NCI-H226 (cell line): ENCODE measurements at regions not wholly inside any gene's neighbourhood (a gene's known extent, or its start where the extent isn't known, plus 50 kb on each side); places are given as distances from the start of the nearest gene placed in this dataset.

Experiments used
- DNase-seq: peaks from one replicate; pipeline ENCODE4 v3.0.0-alpha.2; 2015

GRCh38 chr6:147674794-147675193, 166.3 kb downstream of the SAMD5 start:
- DNase-seq: no peak

GRCh38 chr6:147675281-147675680, 166.8 kb downstream of the SAMD5 start:
- DNase-seq: no peak

GRCh38 chr6:147676495-147677199, 168.2 kb downstream of the SAMD5 start:
- DNase-seq: no peak

GRCh38 chr6:147677647-147678046, 169.2 kb downstream of the SAMD5 start:
- no peak for DNase-seq

- DNase-seq: no peak
Observed at GRCh38 chr6:147678253-147678652, 169.8 kb downstream of the SAMD5 start.

GRCh38 chr6:147684906-147685305, 176.4 kb downstream of the SAMD5 start:
- no peak for DNase-seq

- DNase-seq: peak; percentile 16
Observed at GRCh38 chr6:147689398-147689797, 180.9 kb downstream of the SAMD5 start.

GRCh38 chr6:147691446-147691845, 183.0 kb downstream of the SAMD5 start:
- no peak for DNase-seq

GRCh38 chr6:147693181-147693580, 184.7 kb downstream of the SAMD5 start:
- DNase-seq: no peak

GRCh38 chr6:147694556-147694955, 186.1 kb downstream of the SAMD5 start:
- peak; percentile 58 for DNase-seq

GRCh38 chr6:147695819-147696218, 187.3 kb downstream of the SAMD5 start:
- DNase-seq: peak; percentile 59

GRCh38 chr6:147699140-147699539, 190.7 kb downstream of the SAMD5 start:
- no peak for DNase-seq

GRCh38 chr6:147699637-147700036, 191.1 kb downstream of the SAMD5 start:
- peak; percentile 67 for DNase-seq

- no peak for DNase-seq
Observed at GRCh38 chr6:147700436-147701209, 192.1 kb downstream of the SAMD5 start.

- no peak for DNase-seq
Observed at GRCh38 chr6:147704691-147705090, 196.2 kb downstream of the SAMD5 start.

- DNase-seq: no peak
Observed at GRCh38 chr6:147707524-147707923, 199.0 kb downstream of the SAMD5 start.

GRCh38 chr6:147708170-147708569, 199.7 kb downstream of the SAMD5 start:
- no peak for DNase-seq

- peak; percentile 67 for DNase-seq
Observed at GRCh38 chr6:147709396-147710272, 201.1 kb downstream of the SAMD5 start.

GRCh38 chr6:147710890-147711289, 202.4 kb downstream of the SAMD5 start:
- DNase-seq: no peak

GRCh38 chr6:147711476-147711875, 203.0 kb downstream of the SAMD5 start:
- DNase-seq: no peak

GRCh38 chr6:147712841-147713240, 204.4 kb downstream of the SAMD5 start:
- peak; percentile 13 for DNase-seq

- DNase-seq: no peak
Observed at GRCh38 chr6:147715035-147715434, 206.5 kb downstream of the SAMD5 start.

- DNase-seq: no peak
Observed at GRCh38 chr6:147716434-147716833, 207.9 kb downstream of the SAMD5 start.
